Esophagus (tissue), 2 donors: ENCODE measurements at regions not wholly inside any gene's neighbourhood (a gene's known extent, or its start where the extent isn't known, plus 50 kb on each side); places are given as distances from the start of the nearest gene placed in this dataset.

Experiments used
- H3K27ac ChIP-seq, 2 donors: one replicate each; pipeline ENCODE4 v1.5.1; 2013; ENCODE audit warnings: low read depth in 2 of 2, mild to moderate bottlenecking in 2 of 2, inconsistent platforms in 1 of 2, low read length in 1 of 2, moderate library complexity in 1 of 2
- H3K27me3 ChIP-seq, 2 donors: one replicate each; pipeline ENCODE4 v1.6.1; 2013; ENCODE audit warnings: low read length in 2 of 2, control low read depth in 1 of 2, mild to moderate bottlenecking in 1 of 2; ENCODE audit not compliant: insufficient read depth in 2 of 2, control insufficient read depth in 1 of 2
- H3K36me3 ChIP-seq, 2 donors: one replicate each; pipeline ENCODE4 v1.6.1; 2013; ENCODE audit warnings: low read length in 1 of 2; ENCODE audit not compliant: control insufficient read depth in 2 of 2, insufficient read depth in 2 of 2
- H3K4me1 ChIP-seq, 2 donors: one replicate each; pipeline ENCODE4 v1.6.1; 2013; ENCODE audit warnings: low read length in 1 of 2; ENCODE audit not compliant: control insufficient read depth in 2 of 2, insufficient read depth in 2 of 2
- H3K4me3 ChIP-seq, 2 donors: one replicate each; pipeline ENCODE4 v1.5.1; 2013; ENCODE audit warnings: low read length in 2 of 2, mild to moderate bottlenecking in 2 of 2, low read depth in 1 of 2, moderate library complexity in 1 of 2
- H3K9me3 ChIP-seq, 2 donors: one replicate each; pipeline ENCODE4 v1.6.1; 2013; ENCODE audit warnings: mild to moderate bottlenecking in 2 of 2, low read depth in 1 of 2, low read length in 1 of 2, moderate library complexity in 1 of 2; ENCODE audit not compliant: control insufficient read depth in 2 of 2, insufficient read depth in 1 of 2
- WGBS, 2 donors: extraction: QIAGEN DNeasy Blood & Tissue Kit; methylation state at CpG; one replicate each; pipeline ENCODE4 v1.1.7; 2013; 5-methylcytosine and 5-hydroxymethylcytosine counted together
- donor health status: healthy with polysubstance abuse.
- donor health status: Bipolar disorder and iron deficiency.

- Histone ChIP-seq H3K36me3 (no peaks in the 10 kb centered on the region), H3K4me1 (no peaks in the 10 kb centered on the region), H3K27me3 (no peaks in the 10 kb centered on the region), H3K27ac (no peak overlapping the region), H3K4me3 (no peak overlapping the region), H3K9me3 (no peaks in the 10 kb centered on the region)
- WGBS, 2 donors, result 78 to 83% methylated on average over 5 of the region's 5 CpGs
Measured at GRCh38 chr2:40043641-40044040, 264.6 kb upstream of the THUMPD2 start.

- no peak overlapping the region for H3K27ac ChIP-seq
- WGBS, 2 donors, result 89% methylated on average over 4 of the region's 4 CpGs
- H3K27me3 ChIP-seq, result no peaks in the 10 kb centered on the region
- no peaks in the 10 kb centered on the region for H3K9me3 ChIP-seq
- no peak overlapping the region for H3K4me3 ChIP-seq
- peaks cover 0 to 2% of the 10 kb centered on the region in 2 donors for H3K4me1 ChIP-seq
- H3K36me3 ChIP-seq, result no peaks in the 10 kb centered on the region
Measured at GRCh38 chr2:40043191-40043590, 264.1 kb upstream of the THUMPD2 start.

DNA sequence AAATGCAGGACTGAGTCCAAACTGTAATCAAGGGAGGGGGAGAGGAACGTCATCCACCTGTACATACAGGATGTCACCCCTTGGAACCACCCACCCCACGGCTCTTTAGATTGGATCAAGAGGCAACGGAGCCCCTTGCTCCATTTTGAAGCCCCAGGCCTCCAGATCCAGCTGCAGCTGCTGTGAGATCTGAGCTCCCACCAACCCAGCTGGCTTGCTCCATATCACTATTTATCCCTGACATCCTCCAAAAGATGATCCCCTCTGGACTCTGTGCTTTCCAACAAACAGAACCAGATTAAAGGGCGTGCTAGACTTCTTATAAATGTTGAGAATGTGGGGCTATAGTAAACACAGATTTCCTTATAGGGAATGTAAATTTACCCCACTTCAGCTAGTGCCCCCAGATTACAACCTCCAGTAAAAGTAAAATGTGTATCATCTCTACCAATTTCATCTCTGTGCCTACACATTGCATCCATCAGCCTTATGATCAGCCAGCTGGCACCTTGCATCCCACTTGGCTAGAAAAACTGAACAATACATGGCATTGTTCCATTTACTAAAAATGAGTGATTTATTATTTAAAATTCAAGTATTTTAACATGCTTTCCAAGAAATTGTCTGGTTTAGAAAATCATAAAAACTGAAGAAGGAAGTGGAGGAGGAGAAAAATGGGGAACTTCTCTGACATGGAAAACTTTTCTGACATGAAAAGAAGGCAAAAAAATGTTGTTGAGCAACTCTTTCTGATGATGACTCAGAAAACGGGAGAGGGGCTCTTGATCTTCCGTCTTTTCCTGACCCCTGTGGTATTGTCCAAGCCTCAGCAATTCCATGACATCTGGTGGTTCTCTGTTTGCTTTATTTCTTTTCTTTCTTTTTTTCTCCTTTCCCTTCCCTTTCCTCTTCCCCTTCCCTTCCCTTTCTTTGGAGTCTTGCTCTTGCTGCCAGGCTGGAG, 262.6 kb upstream of the THUMPD2 start:
- Histone ChIP-seq H3K27ac (no peak overlapping the region), H3K27me3 (no peaks in the 10 kb centered on the region), H3K36me3 (no peaks in the 10 kb centered on the region), H3K4me3 (no peak overlapping the region), H3K9me3 (no peaks in the 10 kb centered on the region), H3K4me1 (peaks cover 0 to 2% of the 10 kb centered on the region in 2 donors)
- WGBS, 2 donors, result 53 to 54% methylated on average over 6 of the region's 6 CpGs

DNA sequence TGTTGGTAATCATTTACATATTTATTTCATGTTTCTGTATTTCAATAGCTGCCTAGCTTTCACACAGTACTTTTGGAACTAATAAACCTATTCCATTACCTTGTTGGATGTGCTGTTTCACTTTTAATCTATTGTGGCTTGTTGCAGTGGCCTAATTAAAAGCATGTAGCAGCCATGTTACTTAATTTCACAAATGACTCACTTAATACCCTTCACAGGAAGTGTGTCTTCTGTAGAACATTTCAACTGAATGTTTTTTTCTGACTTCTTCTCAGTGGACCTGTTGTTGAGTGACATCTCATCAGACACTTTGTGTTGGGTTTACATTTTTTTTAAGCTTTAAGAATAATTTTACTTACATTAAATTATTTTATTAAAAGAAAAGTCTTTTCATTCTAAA, 260.5 kb upstream of the THUMPD2 start:
- Histone ChIP-seq H3K36me3 (no peaks in the 10 kb centered on the region), H3K4me1 (peaks cover 0 to 2% of the 10 kb centered on the region in 2 donors), H3K27ac (no peak overlapping the region), H3K4me3 (no peak overlapping the region), H3K9me3 (no peaks in the 10 kb centered on the region), H3K27me3 (no peaks in the 10 kb centered on the region)

DNA sequence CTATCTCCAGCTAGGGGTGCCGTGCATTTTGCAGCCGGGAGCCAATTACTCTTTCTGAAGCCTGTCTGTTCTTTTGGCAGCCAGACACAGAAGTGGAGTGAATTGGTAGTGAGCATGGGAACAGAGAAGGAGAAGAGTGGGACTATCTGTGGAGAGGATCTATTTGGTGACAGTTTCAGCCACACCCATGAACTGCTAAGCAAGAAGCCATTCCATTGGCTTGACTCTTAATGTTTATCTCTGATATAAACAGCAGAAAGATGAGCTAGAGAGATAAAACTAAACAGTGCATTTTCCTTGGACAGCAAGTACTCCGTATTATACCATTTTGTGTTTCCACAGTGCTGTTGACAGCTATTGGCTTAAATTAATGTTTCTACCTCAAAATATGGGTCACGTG, 259.6 kb upstream of the THUMPD2 start:
- Histone ChIP-seq H3K9me3 (peaks cover 0 to 2% of the 10 kb centered on the region in 2 donors), H3K27me3 (no peaks in the 10 kb centered on the region), H3K4me1 (peaks cover 0 to 2% of the 10 kb centered on the region in 2 donors), H3K36me3 (no peaks in the 10 kb centered on the region), H3K4me3 (no peak overlapping the region), H3K27ac (no peak overlapping the region)
- 67 to 69% methylated on average over 4 of the region's 4 CpGs for WGBS, 2 donors

- no peak overlapping the region for H3K4me3 ChIP-seq
- peaks cover 0 to 3% of the 10 kb centered on the region in 2 donors for H3K9me3 ChIP-seq
- 65 to 66% methylated on average over 7 of the region's 7 CpGs for WGBS, 2 donors
- H3K27me3 ChIP-seq, result no peaks in the 10 kb centered on the region
- H3K27ac ChIP-seq, result no peak overlapping the region
- no peaks in the 10 kb centered on the region for H3K36me3 ChIP-seq
- peaks cover 0 to 2% of the 10 kb centered on the region in 2 donors for H3K4me1 ChIP-seq
Measured at GRCh38 chr2:40037303-40037702, 258.2 kb upstream of the THUMPD2 start.

DNA sequence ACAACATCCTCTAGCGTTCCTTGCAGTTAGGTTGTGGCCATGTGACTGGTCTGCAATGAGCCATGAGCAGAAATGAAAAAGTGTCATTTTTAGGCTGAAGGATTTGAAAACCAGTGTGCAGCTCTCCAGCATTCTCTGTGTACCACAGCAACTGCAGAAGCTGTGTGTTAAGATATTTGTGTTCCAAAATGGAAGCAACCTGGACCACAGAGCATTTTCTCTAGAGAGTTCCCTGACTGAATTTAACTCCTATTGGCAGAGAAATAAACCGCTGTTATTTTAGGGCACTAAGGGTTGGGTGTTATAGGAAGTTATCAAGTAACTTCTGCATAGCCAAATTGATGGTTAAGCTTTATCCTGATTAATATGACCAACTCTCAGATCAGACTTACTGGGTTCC, 257.2 kb upstream of the THUMPD2 start:
- Histone ChIP-seq H3K4me3 (no peak overlapping the region), H3K9me3 (peaks cover 0 to 3% of the 10 kb centered on the region in 2 donors), H3K36me3 (no peaks in the 10 kb centered on the region), H3K4me1 (peaks cover 0 to 2% of the 10 kb centered on the region in 2 donors), H3K27ac (no peak overlapping the region), H3K27me3 (no peaks in the 10 kb centered on the region)
- WGBS, 2 donors, result 81 to 84% methylated on average over 2 of the region's 2 CpGs

- Histone ChIP-seq H3K4me1 (peaks cover 0 to 2% of the 10 kb centered on the region in 2 donors), H3K4me3 (no peak overlapping the region), H3K9me3 (peaks cover 0 to 3% of the 10 kb centered on the region in 2 donors), H3K27ac (no peak overlapping the region), H3K27me3 (no peaks in the 10 kb centered on the region), H3K36me3 (no peaks in the 10 kb centered on the region)
Measured at GRCh38 chr2:40034801-40035200, 255.7 kb upstream of the THUMPD2 start.

GRCh38 chr2:40034198-40034597, 255.1 kb upstream of the THUMPD2 start:
- Histone ChIP-seq H3K4me3 (no peak overlapping the region), H3K4me1 (peaks cover 0 to 2% of the 10 kb centered on the region in 2 donors), H3K27ac (no peak overlapping the region), H3K9me3 (peaks cover 0 to 3% of the 10 kb centered on the region in 2 donors), H3K36me3 (no peaks in the 10 kb centered on the region), H3K27me3 (no peaks in the 10 kb centered on the region)
- 71 to 73% methylated on average over 3 of the region's 3 CpGs for WGBS, 2 donors

DNA sequence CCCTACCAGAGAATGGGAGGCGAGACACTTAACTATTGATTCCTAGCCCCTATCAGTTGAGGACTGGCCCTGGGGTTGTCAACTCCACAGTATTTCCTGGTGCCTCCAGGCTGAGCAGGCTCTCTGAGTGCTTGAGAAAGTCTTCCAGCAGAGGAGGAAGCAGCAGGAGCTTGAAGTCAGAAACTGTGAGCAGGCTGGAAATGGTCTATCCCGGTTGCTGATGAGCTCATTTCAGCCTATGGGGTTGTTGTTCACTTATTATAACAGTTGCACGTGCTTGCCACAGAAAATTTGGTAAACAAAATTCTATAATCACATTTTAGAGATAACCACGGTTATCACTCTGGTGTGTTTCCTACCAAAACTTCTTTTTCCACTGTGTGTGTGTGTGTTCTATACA, 254.7 kb upstream of the THUMPD2 start:
- H3K9me3 ChIP-seq, result peaks cover 0 to 3% of the 10 kb centered on the region in 2 donors
- WGBS, 2 donors, result 73 to 80% methylated on average over 4 of the region's 4 CpGs
- no peaks in the 10 kb centered on the region for H3K27me3 ChIP-seq
- H3K4me3 ChIP-seq, result no peak overlapping the region
- H3K36me3 ChIP-seq, result no peaks in the 10 kb centered on the region
- no peak overlapping the region for H3K27ac ChIP-seq
- H3K4me1 ChIP-seq, result peaks cover 0 to 2% of the 10 kb centered on the region in 2 donors
